ENCODE measurements at regions not wholly inside any gene's neighbourhood (a gene's known extent, or its start where the extent isn't known, plus 50 kb on each side); places are given as distances from the start of the nearest gene placed in this dataset.

- TF ChIP-seq CTCF (conservative IDR thresholded peaks at IDR 0.05): no peak
- TF ChIP-seq ZFX (IDR thresholded peaks at IDR 0.05): no peak
Measured at GRCh38 chr12:124474709-124475108, 92.7 kb downstream of the NCOR2 start.

Data from C4-2B (cell line).